ENCODE measurements at regions not wholly inside any gene's neighbourhood (a gene's known extent, or its start where the extent isn't known, plus 50 kb on each side); places are given as distances from the start of the nearest gene placed in this dataset.

GRCh38 chr13:106362707-106363106 lies 172.8 kb downstream of the EFNB2 start:
- no peak for TF ChIP-seq CTCF (IDR thresholded peaks at IDR 0.05; ENCODE audit: borderline replicate concordance, control extremely low read depth, extremely low read depth, insufficient read depth, missing control alignments)
- no peak for DNase-seq (ENCODE audit: low spot score)
- in situ Hi-C loops (cut with MboI; ENCODE audit: low sequenced_read_pairs, unreplicated experiment), result no loop called here

DNA sequence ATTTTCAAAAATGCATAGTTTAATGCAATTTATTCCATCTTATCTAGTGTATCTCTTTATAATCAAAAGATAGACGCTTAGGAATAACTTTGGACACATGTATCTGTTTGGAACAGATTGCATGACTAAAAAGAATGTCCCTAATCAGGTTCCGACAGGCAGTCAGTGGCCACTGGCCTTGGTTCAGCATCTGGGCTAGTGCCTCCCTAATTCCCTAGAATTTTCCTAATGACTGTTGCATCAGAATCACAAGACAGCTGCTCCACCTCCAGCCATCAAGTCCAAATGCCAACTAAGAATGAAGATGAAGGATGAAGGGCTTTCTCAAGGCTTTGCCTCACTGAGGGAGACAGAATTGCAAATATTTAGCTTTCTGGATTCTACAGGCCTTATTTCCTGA lies 173.8 kb downstream of the EFNB2 start:
- TF ChIP-seq CTCF (IDR thresholded peaks at IDR 0.05; ENCODE audit: borderline replicate concordance, control extremely low read depth, extremely low read depth, insufficient read depth, missing control alignments), result no peak
- DNase-seq (ENCODE audit: low spot score), result no peak
- in situ Hi-C loops (cut with MboI; ENCODE audit: low sequenced_read_pairs, unreplicated experiment), result no loop called here

- no peak for TF ChIP-seq CTCF (IDR thresholded peaks at IDR 0.05; ENCODE audit: borderline replicate concordance, control extremely low read depth, extremely low read depth, insufficient read depth, missing control alignments)
- in situ Hi-C loops (cut with MboI; ENCODE audit: low sequenced_read_pairs, unreplicated experiment), result no loop called here
- DNase-seq (ENCODE audit: low spot score), result no peak
Observed at GRCh38 chr13:106357198-106357597, 178.3 kb downstream of the EFNB2 start.

GRCh38 chr13:106355866-106356265 lies 179.6 kb downstream of the EFNB2 start:
- TF ChIP-seq CTCF (IDR thresholded peaks at IDR 0.05; ENCODE audit: borderline replicate concordance, control extremely low read depth, extremely low read depth, insufficient read depth, missing control alignments), result no peak
- DNase-seq (ENCODE audit: low spot score), result no peak
- in situ Hi-C loops (cut with MboI; ENCODE audit: low sequenced_read_pairs, unreplicated experiment), result no loop called here

- DNase-seq (ENCODE audit: low spot score), result no peak
- no peak for TF ChIP-seq CTCF (IDR thresholded peaks at IDR 0.05; ENCODE audit: borderline replicate concordance, control extremely low read depth, extremely low read depth, insufficient read depth, missing control alignments)
- in situ Hi-C loops (cut with MboI; ENCODE audit: low sequenced_read_pairs, unreplicated experiment), result no loop called here
Observed at GRCh38 chr13:106354961-106355360, 180.5 kb downstream of the EFNB2 start.

DNA sequence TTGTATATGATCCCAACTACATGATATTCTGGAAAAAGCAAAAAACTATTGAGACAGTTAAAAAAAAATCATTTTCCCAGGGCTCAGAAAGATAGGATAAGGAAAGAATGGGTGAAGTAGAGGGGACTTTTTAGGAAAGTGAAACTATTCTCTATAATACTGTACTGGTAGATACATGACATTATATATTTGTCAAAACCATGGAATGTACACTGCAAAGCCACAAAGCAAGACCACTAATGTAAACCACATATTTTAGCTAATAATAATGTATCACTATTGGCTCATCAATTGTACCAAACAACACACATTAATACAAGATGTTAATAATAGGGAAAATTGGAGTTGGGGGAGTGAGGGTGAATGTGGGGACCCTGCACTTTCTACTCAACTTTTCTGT lies 182.6 kb downstream of the EFNB2 start:
- in situ Hi-C loops (cut with MboI; ENCODE audit: low sequenced_read_pairs, unreplicated experiment), result no loop called here
- no peak for TF ChIP-seq CTCF (IDR thresholded peaks at IDR 0.05; ENCODE audit: borderline replicate concordance, control extremely low read depth, extremely low read depth, insufficient read depth, missing control alignments)
- DNase-seq (ENCODE audit: low spot score), result no peak

DNA sequence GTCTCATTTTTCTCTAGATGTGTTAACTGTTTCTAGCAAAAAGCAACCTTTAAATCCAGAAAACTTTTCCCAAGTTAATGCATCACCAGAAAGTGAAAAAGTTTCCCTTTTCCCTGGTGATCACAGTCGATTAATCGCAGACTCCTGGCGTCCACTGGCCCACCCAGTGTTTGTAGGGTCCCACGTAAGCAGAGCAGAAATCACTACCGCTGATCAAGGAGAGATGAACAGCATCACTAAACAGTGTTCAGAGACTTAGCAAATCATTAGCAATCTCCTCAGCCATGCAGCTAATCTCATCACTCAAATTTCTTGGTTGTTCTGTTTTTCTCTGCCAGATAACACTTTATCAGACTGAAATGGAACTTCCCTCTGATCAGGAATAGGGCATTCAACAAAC lies 184.2 kb downstream of the EFNB2 start:
- no peak for TF ChIP-seq CTCF (IDR thresholded peaks at IDR 0.05; ENCODE audit: borderline replicate concordance, control extremely low read depth, extremely low read depth, insufficient read depth, missing control alignments)
- no peak for DNase-seq (ENCODE audit: low spot score)
- in situ Hi-C loops (cut with MboI; ENCODE audit: low sequenced_read_pairs, unreplicated experiment), result no loop called here

Data from GM13976 (cell line).